Spleen (tissue), 11 donors: ENCODE measurements at regions not wholly inside any gene's neighbourhood (a gene's known extent, or its start where the extent isn't known, plus 50 kb on each side); places are given as distances from the start of the nearest gene placed in this dataset.

Experiments
- DNase-seq: peaks from one replicate; pipeline ENCODE4 v3.0.0-alpha.2; 2020
- H3K27ac ChIP-seq, 8 donors: fragments of 200-600 bp; sonication (generic) in 7 of 8; 1 replicate in 4 of 8; 2 replicates in 4 of 8; pipeline versions ENCODE4 v1.5.0 to v1.8.0; 2016 to 2021; ENCODE audit warnings: inconsistent platforms in 4 of 8, mild to moderate bottlenecking in 4 of 8, moderate library complexity in 1 of 8
- H3K27me3 ChIP-seq, 7 donors: fragments of 200-600 bp; sonication (generic) in 6 of 7; replicated peaks in 1 of 7; 1 replicate in 4 of 7; 2 replicates in 3 of 7; pipeline versions ENCODE4 v1.5.0 to v1.8.0; 2016 to 2021; ENCODE audit warnings: inconsistent platforms in 3 of 7, mild to moderate bottlenecking in 1 of 7
- H3K36me3 ChIP-seq, 6 donors: fragments of 200-600 bp; sonication (generic) in 5 of 6; 1 replicate in 4 of 6; 2 replicates in 2 of 6; pipeline versions ENCODE4 v1.5.0 to v1.8.0; 2016 to 2021; ENCODE audit warnings: inconsistent platforms in 2 of 6
- H3K4me1 ChIP-seq, 6 donors: fragments of 200-600 bp; sonication (generic) in 5 of 6; 1 replicate in 3 of 6; 2 replicates in 3 of 6; pipeline versions ENCODE4 v1.5.0 to v1.8.0; 2016 to 2021; ENCODE audit warnings: inconsistent platforms in 3 of 6
- H3K4me3 ChIP-seq, 8 donors: fragments of 200-600 bp; sonication (generic) in 7 of 8; 1 replicate in 4 of 8; 2 replicates in 4 of 8; pipeline versions ENCODE4 v1.5.0 to v1.8.0; 2016 to 2021; ENCODE audit warnings: inconsistent platforms in 4 of 8, mild to moderate bottlenecking in 4 of 8, moderate library complexity in 2 of 8
- H3K9me3 ChIP-seq, 8 donors: fragments of 200-600 bp; sonication (generic) in 7 of 8; 1 replicate in 4 of 8; 2 replicates in 4 of 8; pipeline versions ENCODE4 v1.5.0 to v1.8.0; 2016 to 2021; ENCODE audit warnings: inconsistent platforms in 4 of 8
- CTCF ChIP-seq, 11 experiments: fragments of 200-600 bp in 7 of 11; fragments of 450-650 bp in 4 of 11; sonication (generic) in 4 of 11; IDR thresholded peaks in 8 of 11; conservative IDR thresholded peaks in 3 of 11; 1 replicate in 7 of 11; 2 replicates in 4 of 11; pipeline versions ENCODE4 v1.4.0 to v1.8.0; 2016 to 2021; ENCODE audit warnings: antibody characterized with exemption in 11 of 11, inconsistent platforms in 4 of 11, mild to moderate bottlenecking in 1 of 11
- POLR2A ChIP-seq, 3 donors: fragments of 450-650 bp; IDR thresholded peaks; one replicate each; pipeline ENCODE4 v1.5.1; 2017; ENCODE audit warnings: antibody characterized with exemption in 3 of 3, mild to moderate bottlenecking in 1 of 3
- POLR2AphosphoS5 ChIP-seq, 3 donors: sonication (generic); formaldehyde crosslinking; IDR thresholded peaks; one replicate each; pipeline ENCODE4 v1.5.1; 2017; ENCODE audit warnings: antibody characterized with exemption in 3 of 3
- WGBS, 5 donors: extraction: QIAGEN DNeasy Blood & Tissue Kit in 3 of 5; methylation state at CpG; one replicate each; pipeline versions ENCODE4 v1.1.5 to v1.1.7; 2013 to 2018; 5-methylcytosine and 5-hydroxymethylcytosine counted together
- intact Hi-C: fragments of 100-400 bp; cut with DNase I; formaldehyde crosslinking; loops from one replicate; pipeline ENCODE4 v1.15.0; 2023; ENCODE audit warnings: low total_unique reads
- donor health status: healthy with polysubstance abuse.
- donor health status: DM: no; HTN: no; CAD: no; lungs with moderate emphysema.
- donor health status: DM: no; HTN: no; CAD: no.
- donor health status: Bipolar disorder and iron deficiency.
- donor health status: healthy.
- donor health status: DM: no; HTN: no; CAD: no.
- donor health status: DM: yes; HTN: yes; CAD: no.

- no peak for DNase-seq
- WGBS, 5 donors = 84 to 95% (median 94%) methylated on average over 3 of the region's 3 CpGs
- H3K4me3 ChIP-seq = no peak overlapping the region
- no peaks in the 10 kb centered on the region for H3K4me1 ChIP-seq
- H3K36me3 ChIP-seq = no peaks in the 10 kb centered on the region
- intact Hi-C loops = no loop called here
- TF ChIP-seq POLR2AphosphoS5 (IDR thresholded peaks at IDR 0.05) = no peak
- no peak for TF ChIP-seq POLR2A (IDR thresholded peaks at IDR 0.05)
- no peak for TF ChIP-seq CTCF (IDR thresholded peaks at IDR 0.05 in 8 of 11, conservative IDR thresholded peaks at IDR 0.05 in 3 of 11)
- H3K27ac ChIP-seq = no peak overlapping the region
- H3K27me3 ChIP-seq = no peaks in the 10 kb centered on the region
- no peaks in the 10 kb centered on the region for H3K9me3 ChIP-seq
These were observed 223.3 kb upstream of the THUMPD2 start for GRCh38 chr2:40002339-40002738.

- intact Hi-C loops = no loop called here
- no peak for DNase-seq
- TF ChIP-seq POLR2AphosphoS5 (IDR thresholded peaks at IDR 0.05) (no peak), POLR2A (IDR thresholded peaks at IDR 0.05) (no peak), CTCF (IDR thresholded peaks at IDR 0.05 in 8 of 11, conservative IDR thresholded peaks at IDR 0.05 in 3 of 11) (no peak)
- no peak overlapping the region for H3K27ac ChIP-seq
- no peaks in the 10 kb centered on the region for H3K9me3 ChIP-seq
- no peak overlapping the region for H3K4me3 ChIP-seq
- WGBS, 5 donors = 86 to 97% (median 90%) methylated on average over 4 of the region's 4 CpGs
- no peaks in the 10 kb centered on the region for H3K4me1 ChIP-seq
- H3K27me3 ChIP-seq = no peaks in the 10 kb centered on the region
- H3K36me3 ChIP-seq = no peaks in the 10 kb centered on the region
These were observed 220.8 kb upstream of the THUMPD2 start for GRCh38 chr2:39999864-40000263.

GRCh38 chr2:39998617-39999016 is 219.6 kb upstream of the THUMPD2 start:
- H3K4me3 ChIP-seq = no peak overlapping the region
- no peak for DNase-seq
- H3K9me3 ChIP-seq = no peaks in the 10 kb centered on the region
- H3K36me3 ChIP-seq = no peaks in the 10 kb centered on the region
- H3K27ac ChIP-seq = no peak overlapping the region
- TF ChIP-seq POLR2A (IDR thresholded peaks at IDR 0.05) (no peak), POLR2AphosphoS5 (IDR thresholded peaks at IDR 0.05) (no peak), CTCF (IDR thresholded peaks at IDR 0.05 in 8 of 11, conservative IDR thresholded peaks at IDR 0.05 in 3 of 11) (no peak)
- intact Hi-C loops = no loop called here
- H3K4me1 ChIP-seq = no peaks in the 10 kb centered on the region
- 85 to 96% (median 92%) methylated on average over 2 of the region's 2 CpGs for WGBS, 5 donors
- H3K27me3 ChIP-seq = no peaks in the 10 kb centered on the region

- Histone ChIP-seq H3K4me1 (no peaks in the 10 kb centered on the region), H3K9me3 (no peaks in the 10 kb centered on the region), H3K27ac (no peak overlapping the region), H3K4me3 (no peak overlapping the region), H3K27me3 (no peaks in the 10 kb centered on the region), H3K36me3 (no peaks in the 10 kb centered on the region)
- no peak for DNase-seq
- no peak for TF ChIP-seq CTCF (IDR thresholded peaks at IDR 0.05 in 8 of 11, conservative IDR thresholded peaks at IDR 0.05 in 3 of 11)
- no peak for TF ChIP-seq POLR2AphosphoS5 (IDR thresholded peaks at IDR 0.05)
- TF ChIP-seq POLR2A (IDR thresholded peaks at IDR 0.05) = no peak
- 61 to 87% (median 81%) methylated on average over 1 of the region's 1 CpG for WGBS, 5 donors
- intact Hi-C loops = no loop called here
These were observed 217.6 kb upstream of the THUMPD2 start for GRCh38 chr2:39996653-39997080.
